GM23338 (cell line): ENCODE measurements at regions not wholly inside any gene's neighbourhood (a gene's known extent, or its start where the extent isn't known, plus 50 kb on each side); places are given as distances from the start of the nearest gene placed in this dataset.

ENCODE experiments used
- ATAC-seq: fragments of 200-7000 bp; cut with Tn5 transposase; 3 replicates; pipeline ENCODE4 v1.9.1; 2020
- DNase-seq: peaks from one replicate; pipeline ENCODE4 v3.0.0-alpha.2; 2015; ENCODE audit warnings: low spot score
- H2AFZ ChIP-seq: fragments of 200-600 bp; sonication (generic); 2 replicates; pipeline ENCODE4 v1.8.0; 2016; ENCODE audit warnings: antibody characterized with exemption, mild to moderate bottlenecking, moderate library complexity
- H3F3A ChIP-seq: fragments of 200-600 bp; sonication (generic); replicated peaks from 2 replicates; pipeline ENCODE4 v1.8.0; 2017; ENCODE audit warnings: antibody characterized with exemption, mixed run types, low read depth
- H3K27ac ChIP-seq: fragments of 200-600 bp; sonication (generic); 2 replicates; pipeline ENCODE4 v1.6.1; 2016; ENCODE audit warnings: low read depth
- H3K27me3 ChIP-seq: fragments of 200-600 bp; sonication (generic); 2 replicates; pipeline ENCODE4 v1.8.0; 2016; ENCODE audit warnings: mild to moderate bottlenecking, mixed run types, moderate library complexity; ENCODE audit not compliant: insufficient read depth
- H3K36me3 ChIP-seq: fragments of 200-600 bp; sonication (generic); 2 replicates; pipeline ENCODE4 v1.8.0; 2016; ENCODE audit warnings: mild to moderate bottlenecking; ENCODE audit not compliant: insufficient read depth
- H3K4me1 ChIP-seq: fragments of 200-600 bp; sonication (generic); 2 replicates; pipeline ENCODE4 v1.8.0; 2016; ENCODE audit warnings: mild to moderate bottlenecking, moderate library complexity; ENCODE audit not compliant: insufficient read depth
- H3K4me2 ChIP-seq: fragments of 200-600 bp; sonication (generic); 2 replicates; pipeline ENCODE4 v1.7.1; 2017; ENCODE audit warnings: mixed run types
- H3K4me3 ChIP-seq: fragments of 200-600 bp; sonication (generic); 2 replicates; pipeline ENCODE4 v1.6.1; 2016; ENCODE audit warnings: mixed run types
- H3K79me2 ChIP-seq: fragments of 200-600 bp; sonication (generic); replicated peaks from 2 replicates; pipeline ENCODE4 v1.8.0; 2017; ENCODE audit warnings: mild to moderate bottlenecking; ENCODE audit not compliant: insufficient read depth
- H3K9me2 ChIP-seq: fragments of 200-600 bp; sonication (generic); 2 replicates; pipeline ENCODE4 v1.8.0; 2017; ENCODE audit not compliant: insufficient read depth
- H4K20me1 ChIP-seq: fragments of 200-600 bp; sonication (generic); replicated peaks from 2 replicates; pipeline ENCODE4 v1.8.0; 2017; ENCODE audit warnings: mild to moderate bottlenecking; ENCODE audit not compliant: insufficient read depth
- H3K27ac Mint-ChIP-seq: 2 replicates; pipeline ENCODE4 v1.8.0; 2020; ENCODE audit warnings: inconsistent platforms, mild to moderate bottlenecking, moderate library complexity, mixed read lengths
- H3K27me3 Mint-ChIP-seq: 3 replicates; pipeline ENCODE4 v1.8.0; 2022; ENCODE audit warnings: low read depth, mild to moderate bottlenecking, moderate library complexity, mixed read lengths, inconsistent platforms; ENCODE audit not compliant: insufficient read depth, poor library complexity
- H3K36me3 Mint-ChIP-seq: 3 replicates; pipeline ENCODE4 v1.8.0; 2021; ENCODE audit warnings: low read depth, mild to moderate bottlenecking, inconsistent platforms, moderate library complexity, mixed read lengths
- H3K4me1 Mint-ChIP-seq: 3 replicates; pipeline ENCODE4 v1.8.0; 2020; ENCODE audit warnings: mild to moderate bottlenecking, inconsistent platforms, mixed read lengths
- H3K4me3 Mint-ChIP-seq: 3 replicates; pipeline ENCODE4 v1.8.0; 2021; ENCODE audit warnings: moderate library complexity, mild to moderate bottlenecking, inconsistent platforms, mixed read lengths
- H3K9me3 Mint-ChIP-seq: 3 replicates; pipeline ENCODE4 v1.8.0; 2020; ENCODE audit warnings: moderate library complexity, mild to moderate bottlenecking, inconsistent platforms, mixed read lengths
- CREB1 ChIP-seq: fragments of 250-450 bp; sonication (Bioruptor Pico); IDR thresholded peaks from 2 replicates; pipeline ENCODE4 v1.5.0; 2020; ENCODE audit warnings: low read depth, mild to moderate bottlenecking, moderate library complexity
- CTCF ChIP-seq, 2 experiments: fragments of 200-600 bp in 1 of 2; sonication (generic) in 1 of 2; conservative IDR thresholded peaks; 2 replicates each; pipeline versions ENCODE4 v1.5.1 to v1.6.1; 2016 to 2017; ENCODE audit warnings: antibody characterized with exemption in 2 of 2, low read depth in 2 of 2, mild to moderate bottlenecking in 2 of 2, moderate library complexity in 1 of 2
- EZH2 ChIP-seq: fragments of 200-600 bp; sonication (generic); IDR thresholded peaks from one replicate; pipeline ENCODE4 v1.8.0; 2017; ENCODE audit warnings: antibody characterized with exemption, mild to moderate bottlenecking, low read depth; ENCODE audit not compliant: unreplicated experiment
- EZH2phosphoT487 ChIP-seq: fragments of 200-600 bp; sonication (generic); IDR thresholded peaks from one replicate; pipeline ENCODE4 v1.8.1; 2018; ENCODE audit warnings: antibody characterized with exemption; ENCODE audit not compliant: unreplicated experiment
- NANOG ChIP-seq: IDR thresholded peaks from 2 replicates; pipeline ENCODE4 v1.6.1; 2016; ENCODE audit warnings: antibody characterized with exemption, borderline replicate concordance
- POLR2AphosphoS5 ChIP-seq: IDR thresholded peaks from 2 replicates; pipeline ENCODE4 v1.6.1; 2016; ENCODE audit warnings: antibody characterized with exemption, low read depth
- REST ChIP-seq: IDR thresholded peaks from one replicate; pipeline ENCODE4 v1.6.1; 2018; ENCODE audit warnings: antibody characterized with exemption; ENCODE audit not compliant: unreplicated experiment
- STAT1 ChIP-seq: IDR thresholded peaks from one replicate; pipeline ENCODE4 v1.6.1; 2016; ENCODE audit warnings: antibody characterized with exemption; ENCODE audit not compliant: unreplicated experiment
- ZNF331 ChIP-seq: fragments of 250-450 bp; sonication (Bioruptor Pico); IDR thresholded peaks from 2 replicates; pipeline ENCODE4 v1.5.0; 2020; ENCODE audit warnings: low read depth, mild to moderate bottlenecking, moderate library complexity
- ZNF462 ChIP-seq: fragments of 250-450 bp; sonication (Bioruptor Pico); IDR thresholded peaks from 2 replicates; pipeline ENCODE4 v1.5.0; 2020; ENCODE audit warnings: mild to moderate bottlenecking, moderate library complexity

GRCh38 chr4:149293046-149293649 is 522.5 kb downstream of the IQCM start:
- H3K4me3 ChIP-seq, result no peak overlapping the region
- no peaks in the 10 kb centered on the region for H3K9me2 ChIP-seq
- H3K4me2 ChIP-seq, result no peak overlapping the region
- Mint-ChIP-seq H3K4me3 (no peak overlapping the region), H3K4me1 (peaks cover 10% of the 10 kb centered on the region; the same call in 1 of the 3 replicates), H3K36me3 (no peaks in the 10 kb centered on the region), H3K27ac (no peak overlapping the region), H3K27me3 (no peaks in the 10 kb centered on the region), H3K9me3 (no peaks in the 10 kb centered on the region)
- no peak for TF ChIP-seq CTCF (conservative IDR thresholded peaks at IDR 0.05; ENCODE audit: low read depth in 2 of 2)
- TF ChIP-seq NANOG, result no peak
- TF ChIP-seq EZH2phosphoT487, result no peak
- no peak for TF ChIP-seq REST
- no peak for TF ChIP-seq EZH2
- no peak for TF ChIP-seq STAT1
- no peak for TF ChIP-seq CREB1 (CRISPR knock-in tag)
- TF ChIP-seq POLR2AphosphoS5, result no peak
- TF ChIP-seq ZNF331 (CRISPR knock-in tag), result no peak
- no peaks in the 10 kb centered on the region for H4K20me1 ChIP-seq
- H3K36me3 ChIP-seq, result no peaks in the 10 kb centered on the region
- no peak overlapping the region for H3K27ac ChIP-seq
- no peaks in the 10 kb centered on the region for H3K4me1 ChIP-seq
- H3F3A ChIP-seq, result no peaks in the 10 kb centered on the region
- H3K79me2 ChIP-seq, result no peaks in the 10 kb centered on the region
- no peak for DNase-seq
- H2AFZ ChIP-seq, result no peak overlapping the region
- no peaks in the 10 kb centered on the region for H3K27me3 ChIP-seq
- ATAC-seq, result no peak

- no peaks in the 10 kb centered on the region for H3K9me3 Mint-ChIP-seq
- DNase-seq (no peak), ATAC-seq (no peak)
- Histone ChIP-seq H3K36me3 (no peaks in the 10 kb centered on the region), H3K4me1 (no peaks in the 10 kb centered on the region), H4K20me1 (no peaks in the 10 kb centered on the region), H3K27ac (no peak overlapping the region), H3K79me2 (no peaks in the 10 kb centered on the region), H3K9me2 (no peaks in the 10 kb centered on the region), H2AFZ (no peak overlapping the region), H3K4me2 (no peak overlapping the region), H3F3A (no peaks in the 10 kb centered on the region), H3K27me3 (no peaks in the 10 kb centered on the region), H3K4me3 (no peak overlapping the region)
- no peak overlapping the region for H3K27ac Mint-ChIP-seq
- H3K4me1 Mint-ChIP-seq, result peaks cover 10% of the 10 kb centered on the region; the same call in 1 of the 3 replicates
- no peak overlapping the region for H3K4me3 Mint-ChIP-seq
- H3K36me3 Mint-ChIP-seq, result no peaks in the 10 kb centered on the region
- H3K27me3 Mint-ChIP-seq, result no peaks in the 10 kb centered on the region
- TF ChIP-seq ZNF462 (CRISPR knock-in tag), result no peak
- no peak for TF ChIP-seq STAT1
These were observed 523.1 kb downstream of the IQCM start for GRCh38 chr4:149292425-149293007.
